GM18508 (cell line): ENCODE measurements at regions not wholly inside any gene's neighbourhood (a gene's known extent, or its start where the extent isn't known, plus 50 kb on each side); places are given as distances from the start of the nearest gene placed in this dataset.

Experiments
- ATAC-seq: cut with Tn5 transposase; IDR thresholded peaks from one replicate; pipeline ENCODE4 v1.9.1; 2021; ENCODE audit warnings: moderate number of reproducible peaks; ENCODE audit not compliant: insufficient read depth, unreplicated experiment

GRCh38 chr2:211128287-211128686, 571.9 kb downstream of the CPS1 start:
- ATAC-seq = no peak

- no peak for ATAC-seq
Observed at GRCh38 chr2:211129798-211130197, 573.4 kb downstream of the CPS1 start.

GRCh38 chr2:211132046-211132445, 575.6 kb downstream of the CPS1 start:
- no peak for ATAC-seq

- ATAC-seq = no peak
Observed at GRCh38 chr2:211132573-211132972, 576.2 kb downstream of the CPS1 start.

- no peak for ATAC-seq
Observed at GRCh38 chr2:211133766-211134165, 577.4 kb downstream of the CPS1 start.

DNA sequence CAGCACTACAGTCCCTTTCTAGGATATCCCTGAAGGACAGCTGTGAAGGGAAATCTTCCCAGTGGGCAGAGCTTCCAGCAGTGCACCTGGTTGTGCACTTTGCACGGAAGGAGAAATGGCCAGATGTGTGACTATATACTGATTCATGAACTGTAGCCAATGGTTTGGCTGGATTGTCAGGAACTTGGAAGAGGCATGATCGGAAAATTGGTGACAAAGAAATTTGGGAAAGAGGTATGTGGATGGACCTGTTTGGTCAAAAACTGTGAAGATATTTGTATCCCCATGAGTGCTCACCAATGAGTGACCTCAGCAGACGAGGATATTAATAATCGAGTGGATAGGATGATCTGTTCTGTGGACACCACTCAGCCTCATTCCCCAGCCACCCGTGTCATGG, 582.2 kb downstream of the CPS1 start:
- ATAC-seq = no peak

- ATAC-seq = no peak
Observed at GRCh38 chr2:211141646-211142045, 585.2 kb downstream of the CPS1 start.

GRCh38 chr2:211144078-211144477, 587.7 kb downstream of the CPS1 start:
- no peak for ATAC-seq

DNA sequence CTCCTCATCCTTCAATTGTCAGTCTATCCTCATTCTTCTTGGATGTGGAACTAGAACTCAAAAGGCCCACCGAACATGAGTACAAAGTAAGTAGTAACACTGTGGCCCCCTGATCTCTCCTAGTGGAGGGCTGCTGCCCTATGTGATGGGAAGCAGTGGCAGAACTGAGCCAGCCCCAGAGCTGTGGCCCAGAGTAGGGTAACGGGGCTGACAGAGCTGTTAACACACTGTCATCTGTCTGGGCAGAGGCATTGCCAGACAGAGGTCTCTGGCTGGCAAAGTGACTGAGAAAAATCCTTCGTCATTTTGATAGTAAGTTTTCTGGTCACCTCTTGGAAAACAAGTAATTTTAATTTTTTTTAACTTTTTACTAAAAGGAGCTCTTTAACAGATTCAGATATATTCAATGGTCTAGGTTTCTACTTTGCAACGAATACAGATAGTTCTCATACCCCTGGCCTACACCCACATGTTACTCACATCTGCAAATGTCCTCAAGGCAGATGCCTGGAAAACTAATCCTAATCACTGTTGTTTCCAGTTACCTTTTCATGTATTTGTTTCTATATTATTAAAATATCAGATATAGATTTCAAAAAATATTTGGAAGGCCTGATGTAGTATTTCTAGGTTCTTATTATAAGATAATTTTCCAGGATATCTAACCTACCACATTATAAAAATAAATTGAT, 588.7 kb downstream of the CPS1 start:
- no peak for ATAC-seq

GRCh38 chr2:211149731-211150130, 593.3 kb downstream of the CPS1 start:
- ATAC-seq = no peak

DNA sequence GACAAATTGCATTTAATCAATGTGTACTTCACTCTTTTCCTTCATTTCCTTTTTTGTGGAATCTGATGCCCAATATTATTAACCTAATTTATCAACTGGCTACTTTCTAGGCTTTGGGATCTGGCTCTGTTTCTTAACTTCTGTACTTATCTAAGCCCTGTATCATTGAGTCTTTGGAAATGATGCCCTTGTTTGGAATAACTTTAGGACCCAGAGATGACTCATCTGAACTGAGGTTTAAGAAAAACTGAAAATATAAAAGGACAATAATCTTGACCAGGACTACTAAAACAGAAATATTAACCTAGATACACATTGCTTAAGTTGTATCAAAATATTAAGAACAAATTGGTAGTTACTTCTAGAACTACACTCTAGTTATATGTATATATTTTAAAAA, 600.8 kb downstream of the CPS1 start:
- ATAC-seq = no peak

- ATAC-seq = peak; percentile 98
Observed at GRCh38 chr2:211157856-211158463, 601.6 kb downstream of the CPS1 start.

DNA sequence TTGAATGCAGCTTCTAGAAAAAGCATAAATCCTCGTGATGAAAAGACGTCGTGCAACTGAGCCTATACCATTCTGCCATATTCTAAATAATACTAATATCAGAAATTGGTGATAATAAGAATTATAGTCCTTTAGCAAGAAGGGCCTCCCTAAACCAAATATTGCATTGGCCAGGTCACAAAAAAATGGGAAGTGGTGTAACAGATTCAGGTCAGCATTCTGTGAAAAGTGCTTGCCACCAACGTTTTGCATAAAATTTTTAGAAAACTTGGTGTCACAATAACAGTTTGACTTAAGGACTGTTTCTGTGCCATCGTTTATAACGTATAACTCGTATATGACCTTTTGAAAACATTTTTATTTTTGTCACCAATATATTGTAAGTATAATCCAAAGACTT, 603.6 kb downstream of the CPS1 start:
- ATAC-seq = no peak

DNA sequence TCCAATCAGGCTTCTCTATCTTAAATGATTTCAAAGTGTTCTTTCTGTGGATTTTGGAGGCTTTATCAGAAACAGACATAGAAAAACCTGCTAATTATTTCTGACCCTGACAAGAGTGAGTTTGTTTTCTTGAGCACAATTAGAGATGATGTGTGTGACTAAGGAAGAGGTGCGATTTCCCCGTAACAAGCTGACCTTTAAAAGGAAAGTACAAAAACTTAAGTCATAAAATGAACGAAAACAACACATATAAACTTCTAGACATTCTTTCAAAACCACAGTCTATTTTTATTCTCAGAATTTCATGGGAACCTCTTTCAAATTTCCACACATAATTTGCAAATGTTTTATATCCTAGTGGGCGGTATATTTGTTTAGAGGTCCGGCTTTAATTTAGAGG, 604.8 kb downstream of the CPS1 start:
- no peak for ATAC-seq

- ATAC-seq = no peak
Observed at GRCh38 chr2:211162911-211163310, 606.5 kb downstream of the CPS1 start.

GRCh38 chr2:211170843-211171242, 614.4 kb downstream of the CPS1 start:
- no peak for ATAC-seq

GRCh38 chr2:211174021-211174420, 617.6 kb downstream of the CPS1 start:
- no peak for ATAC-seq

DNA sequence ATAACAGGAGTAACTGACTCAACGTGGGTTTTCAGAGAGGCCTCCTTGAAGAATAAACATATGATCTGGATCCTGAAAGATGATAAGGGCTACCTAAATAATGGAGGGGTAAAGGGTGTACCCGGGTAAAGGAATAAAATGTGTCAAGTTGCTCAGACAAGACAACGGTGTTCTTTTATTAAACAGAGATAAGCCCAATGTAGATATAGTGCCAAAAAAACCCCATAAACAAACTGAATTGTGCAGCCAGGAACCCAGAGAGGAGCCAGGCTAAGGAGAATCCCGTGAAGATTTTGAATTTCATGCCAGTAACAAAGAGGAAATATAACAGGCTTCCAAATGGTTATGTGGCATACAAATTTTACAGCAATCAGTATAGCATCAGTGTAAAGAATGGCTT, 618.2 kb downstream of the CPS1 start:
- no peak for ATAC-seq

DNA sequence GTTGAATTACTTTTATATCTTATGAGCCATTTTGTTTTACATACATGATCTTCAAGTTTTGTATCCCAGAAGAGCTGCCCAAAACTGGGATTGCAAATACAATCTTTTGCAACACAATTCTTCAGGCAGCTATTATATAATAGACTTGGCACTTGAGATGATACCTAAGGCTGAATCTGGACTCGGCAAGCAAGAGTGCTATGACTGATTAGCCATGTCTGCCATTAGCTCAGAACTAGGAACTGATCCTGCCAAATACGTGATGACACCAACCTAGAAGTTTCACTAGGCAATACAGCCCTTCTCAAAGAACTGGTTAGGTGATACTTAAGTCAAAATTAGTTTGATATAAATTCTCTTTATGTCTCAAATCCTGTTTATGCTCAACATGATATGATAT, 619.6 kb downstream of the CPS1 start:
- ATAC-seq = no peak

GRCh38 chr2:211176514-211177141, 620.2 kb downstream of the CPS1 start:
- no peak for ATAC-seq

DNA sequence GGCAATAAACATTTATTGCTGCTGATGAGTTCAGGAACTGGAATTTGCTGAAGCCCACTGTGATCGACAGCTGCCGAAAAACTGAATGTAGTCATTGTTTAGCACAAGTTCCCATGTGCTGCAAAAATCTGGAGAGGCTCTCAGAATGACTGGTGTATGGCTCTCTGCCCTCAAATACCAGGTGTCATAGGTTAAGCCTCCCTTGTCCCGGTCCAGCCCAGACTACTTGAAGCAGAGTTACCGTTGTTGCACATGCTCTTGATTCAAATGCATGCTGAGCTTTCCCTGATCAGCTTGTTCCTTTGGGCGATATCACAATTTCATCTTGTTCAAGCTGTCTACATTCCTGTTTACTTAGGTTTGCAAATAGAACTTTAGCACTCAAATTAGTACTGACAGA, 625.2 kb downstream of the CPS1 start:
- no peak for ATAC-seq

GRCh38 chr2:211187602-211188001, 631.2 kb downstream of the CPS1 start:
- no peak for ATAC-seq
